WTC11 (cell line): ENCODE measurements at regions not wholly inside any gene's neighbourhood (a gene's known extent, or its start where the extent isn't known, plus 50 kb on each side); places are given as distances from the start of the nearest gene placed in this dataset.

Source experiments
- CREM ChIP-seq: sonication (generic); formaldehyde crosslinking; IDR thresholded peaks from 2 replicates; pipeline ENCODE4 v1.8.1; 2022; ENCODE audit warnings: mild to moderate bottlenecking, missing genetic modification reagents, moderate library complexity
- SP1 ChIP-seq: sonication (generic); formaldehyde crosslinking; conservative IDR thresholded peaks from 2 replicates; pipeline ENCODE4 v1.8.1; 2022; ENCODE audit warnings: missing genetic modification reagents
- TF ChIP-seq, protein P1 (sequence below): sonication (generic); formaldehyde crosslinking; IDR thresholded peaks from 2 replicates; pipeline ENCODE4 v1.8.1; 2023; ENCODE audit warnings: mild to moderate bottlenecking, missing genetic modification reagents
- TF ChIP-seq, protein P2 (sequence below): fragments of 200-600 bp; IDR thresholded peaks from 2 replicates; pipeline ENCODE4 v1.8.0; 2022; ENCODE audit warnings: antibody characterized with exemption

DNA sequence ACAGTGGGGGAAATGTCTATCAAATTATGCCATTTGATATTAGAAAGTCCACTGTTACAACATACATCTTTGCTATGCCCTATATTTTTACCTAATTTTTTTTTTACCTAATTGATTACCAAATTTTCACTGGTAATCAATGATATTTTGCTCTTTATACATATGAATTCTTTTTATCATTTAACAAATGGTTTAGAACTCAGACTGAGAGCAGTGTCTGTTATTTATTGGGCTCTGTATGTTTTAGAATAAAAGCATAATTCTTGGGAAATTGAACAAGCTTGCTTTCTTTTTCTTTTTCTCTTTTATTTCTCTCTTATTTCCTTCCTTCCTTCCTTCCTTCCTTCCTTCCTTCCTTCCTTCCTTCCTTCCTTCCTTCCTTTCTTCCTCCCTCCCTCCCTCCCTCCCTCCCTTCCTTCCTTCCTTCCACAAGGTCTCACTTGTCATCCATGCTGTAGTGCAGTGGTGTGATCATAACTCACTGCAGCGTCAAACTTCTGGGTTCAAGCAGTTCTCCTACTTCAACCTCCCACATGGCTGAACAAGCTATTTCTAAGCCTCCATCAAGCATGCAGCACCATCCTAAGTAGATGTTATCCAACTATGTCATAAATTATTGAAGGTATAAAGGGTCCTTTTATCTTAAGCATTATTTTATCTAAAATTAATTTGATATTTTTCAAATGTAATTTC, 911.7 kb upstream of the CITED2 start:
- TF ChIP-seq CREM (CRISPR knock-in tag) = no peak
- TF ChIP-seq, protein P1, sequence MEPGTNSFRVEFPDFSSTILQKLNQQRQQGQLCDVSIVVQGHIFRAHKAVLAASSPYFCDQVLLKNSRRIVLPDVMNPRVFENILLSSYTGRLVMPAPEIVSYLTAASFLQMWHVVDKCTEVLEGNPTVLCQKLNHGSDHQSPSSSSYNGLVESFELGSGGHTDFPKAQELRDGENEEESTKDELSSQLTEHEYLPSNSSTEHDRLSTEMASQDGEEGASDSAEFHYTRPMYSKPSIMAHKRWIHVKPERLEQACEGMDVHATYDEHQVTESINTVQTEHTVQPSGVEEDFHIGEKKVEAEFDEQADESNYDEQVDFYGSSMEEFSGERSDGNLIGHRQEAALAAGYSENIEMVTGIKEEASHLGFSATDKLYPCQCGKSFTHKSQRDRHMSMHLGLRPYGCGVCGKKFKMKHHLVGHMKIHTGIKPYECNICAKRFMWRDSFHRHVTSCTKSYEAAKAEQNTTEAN (CRISPR knock-in tag) = no peak
- TF ChIP-seq, protein P2, sequence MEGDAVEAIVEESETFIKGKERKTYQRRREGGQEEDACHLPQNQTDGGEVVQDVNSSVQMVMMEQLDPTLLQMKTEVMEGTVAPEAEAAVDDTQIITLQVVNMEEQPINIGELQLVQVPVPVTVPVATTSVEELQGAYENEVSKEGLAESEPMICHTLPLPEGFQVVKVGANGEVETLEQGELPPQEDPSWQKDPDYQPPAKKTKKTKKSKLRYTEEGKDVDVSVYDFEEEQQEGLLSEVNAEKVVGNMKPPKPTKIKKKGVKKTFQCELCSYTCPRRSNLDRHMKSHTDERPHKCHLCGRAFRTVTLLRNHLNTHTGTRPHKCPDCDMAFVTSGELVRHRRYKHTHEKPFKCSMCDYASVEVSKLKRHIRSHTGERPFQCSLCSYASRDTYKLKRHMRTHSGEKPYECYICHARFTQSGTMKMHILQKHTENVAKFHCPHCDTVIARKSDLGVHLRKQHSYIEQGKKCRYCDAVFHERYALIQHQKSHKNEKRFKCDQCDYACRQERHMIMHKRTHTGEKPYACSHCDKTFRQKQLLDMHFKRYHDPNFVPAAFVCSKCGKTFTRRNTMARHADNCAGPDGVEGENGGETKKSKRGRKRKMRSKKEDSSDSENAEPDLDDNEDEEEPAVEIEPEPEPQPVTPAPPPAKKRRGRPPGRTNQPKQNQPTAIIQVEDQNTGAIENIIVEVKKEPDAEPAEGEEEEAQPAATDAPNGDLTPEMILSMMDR = no peak
- TF ChIP-seq SP1 (CRISPR knock-in tag) = no peak
